ENCODE measurements at regions not wholly inside any gene's neighbourhood (a gene's known extent, or its start where the extent isn't known, plus 50 kb on each side); places are given as distances from the start of the nearest gene placed in this dataset.

GRCh38 chr22:25383892-25384291 is 164.5 kb downstream of the CRYBB2 start:
- no peak for TF ChIP-seq CTCF (IDR thresholded peaks at IDR 0.05)
- TF ChIP-seq POLR2A (IDR thresholded peaks at IDR 0.05): no peak
